Gastrocnemius medialis (tissue), 4 donors: ENCODE measurements at regions not wholly inside any gene's neighbourhood (a gene's known extent, or its start where the extent isn't known, plus 50 kb on each side); places are given as distances from the start of the nearest gene placed in this dataset.

Experiments
- POLR2A ChIP-seq, 2 donors: fragments of 450-650 bp; IDR thresholded peaks; one replicate each; pipeline ENCODE4 v1.6.1; 2017; ENCODE audit warnings: antibody characterized with exemption in 2 of 2, mild to moderate bottlenecking in 2 of 2, moderate library complexity in 2 of 2
- TF ChIP-seq, protein P1 (sequence below), 5 experiments: fragments of 450-650 bp in 3 of 5; fragments of 200-600 bp in 2 of 5; sonication (generic) in 2 of 5; IDR thresholded peaks in 4 of 5; conservative IDR thresholded peaks in 1 of 5; 1 replicate in 4 of 5; 2 replicates in 1 of 5; pipeline ENCODE4 v1.5.1; 2016 to 2019; ENCODE audit warnings: antibody characterized with exemption in 5 of 5, mild to moderate bottlenecking in 3 of 5, moderate library complexity in 3 of 5

DNA sequence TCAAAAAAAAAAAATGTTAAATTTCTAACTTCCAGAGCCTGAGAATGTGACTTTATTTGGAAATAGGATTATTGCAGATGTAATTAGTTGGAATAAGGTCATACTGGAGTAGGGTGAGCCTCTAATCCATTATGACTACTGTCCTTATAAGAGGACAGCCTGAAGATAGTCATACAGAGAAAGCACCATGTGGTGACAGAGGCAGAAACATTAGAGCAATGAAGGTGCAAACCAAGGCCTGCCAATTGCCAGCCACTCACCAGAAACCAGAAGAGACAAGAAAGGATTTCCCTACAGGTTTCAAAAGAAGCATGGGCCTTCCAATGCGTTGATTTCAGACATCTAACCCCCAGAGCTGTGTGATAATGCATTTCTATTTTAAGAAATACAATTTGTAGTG, 659.2 kb upstream of the CHD1 start:
- TF ChIP-seq, protein P1, sequence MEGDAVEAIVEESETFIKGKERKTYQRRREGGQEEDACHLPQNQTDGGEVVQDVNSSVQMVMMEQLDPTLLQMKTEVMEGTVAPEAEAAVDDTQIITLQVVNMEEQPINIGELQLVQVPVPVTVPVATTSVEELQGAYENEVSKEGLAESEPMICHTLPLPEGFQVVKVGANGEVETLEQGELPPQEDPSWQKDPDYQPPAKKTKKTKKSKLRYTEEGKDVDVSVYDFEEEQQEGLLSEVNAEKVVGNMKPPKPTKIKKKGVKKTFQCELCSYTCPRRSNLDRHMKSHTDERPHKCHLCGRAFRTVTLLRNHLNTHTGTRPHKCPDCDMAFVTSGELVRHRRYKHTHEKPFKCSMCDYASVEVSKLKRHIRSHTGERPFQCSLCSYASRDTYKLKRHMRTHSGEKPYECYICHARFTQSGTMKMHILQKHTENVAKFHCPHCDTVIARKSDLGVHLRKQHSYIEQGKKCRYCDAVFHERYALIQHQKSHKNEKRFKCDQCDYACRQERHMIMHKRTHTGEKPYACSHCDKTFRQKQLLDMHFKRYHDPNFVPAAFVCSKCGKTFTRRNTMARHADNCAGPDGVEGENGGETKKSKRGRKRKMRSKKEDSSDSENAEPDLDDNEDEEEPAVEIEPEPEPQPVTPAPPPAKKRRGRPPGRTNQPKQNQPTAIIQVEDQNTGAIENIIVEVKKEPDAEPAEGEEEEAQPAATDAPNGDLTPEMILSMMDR (IDR thresholded peaks at IDR 0.05 in 4 of 5, conservative IDR thresholded peaks at IDR 0.05 in 1 of 5) = no peak
- TF ChIP-seq POLR2A (IDR thresholded peaks at IDR 0.05) = no peak
